Common myeloid progenitor, CD34-positive (primary cell): ENCODE measurements at regions not wholly inside any gene's neighbourhood (a gene's known extent, or its start where the extent isn't known, plus 50 kb on each side); places are given as distances from the start of the nearest gene placed in this dataset.
A peak's percentile ranks its signal among the peaks of the same experiment; 100 is the strongest.

ENCODE experiments used
- CTCF ChIA-PET: fragments of 350-600 bp; sonication (Branson Sonifier 250); formaldehyde crosslinking; loops from one replicate; lab custom pipeline; 2021; ENCODE audit warnings: antibody characterized with exemption; lab: Charles Lee
- POLR2A ChIA-PET: fragments of 350-600 bp; sonication (Branson Sonifier 250); formaldehyde crosslinking; loops from one replicate; lab custom pipeline; 2021; ENCODE audit warnings: antibody characterized with exemption; lab: Charles Lee
- DNase-seq, 3 donors: peaks; one replicate each; pipeline versions ENCODE4 v3.0.0 to v3.0.0-alpha.2; 2013
- H3K27ac ChIP-seq, 2 experiments: 1 replicate in 1 of 2; 2 replicates in 1 of 2; pipeline ENCODE4 v1.7.0; 2013; ENCODE audit warnings: inconsistent platforms in 2 of 2, low read length in 2 of 2, mild to moderate bottlenecking in 2 of 2, low read depth in 1 of 2, moderate library complexity in 1 of 2; ENCODE audit not compliant: severe bottlenecking in 2 of 2, insufficient read depth in 1 of 2, poor library complexity in 1 of 2
- H3K27me3 ChIP-seq, 5 experiments: replicated peaks in 2 of 5; 1 replicate in 3 of 5; 2 replicates in 2 of 5; pipeline versions ENCODE4 v1.6.1 to v1.7.0; 2013; ENCODE audit warnings: low read length in 4 of 5, mild to moderate bottlenecking in 2 of 5, moderate library complexity in 2 of 5, inconsistent platforms in 1 of 5; ENCODE audit not compliant: insufficient read depth in 5 of 5, control insufficient read depth in 4 of 5
- H3K36me3 ChIP-seq, 4 experiments: 1 replicate in 2 of 4; 2 replicates in 2 of 4; pipeline versions ENCODE4 v1.6.1 to v1.7.0; 2013; ENCODE audit warnings: low read length in 3 of 4, control low read depth in 1 of 4, mild to moderate bottlenecking in 1 of 4; ENCODE audit not compliant: control insufficient read depth in 4 of 4, insufficient read depth in 4 of 4
- H3K4me1 ChIP-seq, 4 experiments: 1 replicate in 3 of 4; 2 replicates in 1 of 4; pipeline versions ENCODE4 v1.6.1 to v1.7.1; 2013; ENCODE audit warnings: low read length in 3 of 4, mild to moderate bottlenecking in 3 of 4, control low read depth in 1 of 4, inconsistent platforms in 1 of 4, moderate library complexity in 1 of 4; ENCODE audit not compliant: control insufficient read depth in 4 of 4, insufficient read depth in 4 of 4; ENCODE audit errors: control extremely low read depth in 1 of 4
- H3K4me3 ChIP-seq, 7 experiments: 1 replicate in 4 of 7; 2 replicates in 3 of 7; pipeline versions ENCODE4 v1.5.1 to v1.7.0; 2013; ENCODE audit warnings: mild to moderate bottlenecking in 7 of 7, low read length in 6 of 7, moderate library complexity in 6 of 7, inconsistent platforms in 2 of 7, low read depth in 2 of 7, control low read depth in 1 of 7; ENCODE audit not compliant: insufficient read depth in 4 of 7, control insufficient read depth in 1 of 7; ENCODE audit errors: extremely low read depth in 1 of 7
- H3K9me3 ChIP-seq, 5 experiments: 1 replicate in 4 of 5; 2 replicates in 1 of 5; pipeline versions ENCODE4 v1.6.1 to v1.7.1; 2013; ENCODE audit warnings: low read length in 4 of 5, mild to moderate bottlenecking in 2 of 5, inconsistent platforms in 1 of 5, low read depth in 1 of 5, moderate library complexity in 1 of 5; ENCODE audit not compliant: control insufficient read depth in 4 of 5, insufficient read depth in 2 of 5; ENCODE audit errors: control extremely low read depth in 1 of 5
- WGBS: methylation state at CpG from one replicate; pipeline ENCODE4 v1.1.5; 2013; ENCODE audit not compliant: insufficient coverage; 5-methylcytosine and 5-hydroxymethylcytosine counted together

GRCh38 chr4:111281219-111281618 is 658.3 kb upstream of the PITX2 start:
- no peak for DNase-seq
- POLR2A ChIA-PET, result interaction anchor here (0.7 kb wide), 1 partner anchor 641 kb away, joined by 4 read pairs; no protein-coding TSS in a partner anchor
- 93% methylated on average over 3 of the region's 5 CpGs for WGBS
- CTCF ChIA-PET, result interaction anchor here (0.7 kb wide), 1 partner anchor 37 kb away, joined by 3 read pairs; no protein-coding TSS in a partner anchor
- Histone ChIP-seq H3K9me3 (no peaks in the 10 kb centered on the region), H3K27me3 (peaks cover 2 to 10% (median 7%) of the 10 kb centered on the region in 5 experiments), H3K36me3 (no peaks in the 10 kb centered on the region), H3K4me1 (no peaks in the 10 kb centered on the region), H3K4me3 (no peak overlapping the region), H3K27ac (no peak overlapping the region)

GRCh38 chr4:111282035-111282434 is 659.2 kb upstream of the PITX2 start:
- no peak overlapping the region for H3K27ac ChIP-seq
- ChIA-PET CTCF (interaction anchor here (0.7 to 1.0 kb wide), 2 partner anchors 38 to 654 kb away, joined by 3 to 4 read pairs; no protein-coding TSS in a partner anchor), POLR2A (interaction anchor here (0.7 kb wide), 1 partner anchor 642 kb away, joined by 4 read pairs; no protein-coding TSS in a partner anchor)
- no peaks in the 10 kb centered on the region for H3K4me1 ChIP-seq
- no peak for DNase-seq
- H3K9me3 ChIP-seq, result no peaks in the 10 kb centered on the region
- no peak overlapping the region for H3K4me3 ChIP-seq
- no peaks in the 10 kb centered on the region for H3K36me3 ChIP-seq
- WGBS, result no CpG with 5 or more reads among the region's 1 CpG
- peaks cover 2 to 10% (median 7%) of the 10 kb centered on the region in 5 experiments for H3K27me3 ChIP-seq

- no peak overlapping the region for H3K4me3 ChIP-seq
- H3K27ac ChIP-seq, result no peak overlapping the region
- no peaks in the 10 kb centered on the region for H3K36me3 ChIP-seq
- peak; percentile 50 to 82 (median 72) for DNase-seq
- POLR2A ChIA-PET, result no interaction called here
- no peaks in the 10 kb centered on the region for H3K4me1 ChIP-seq
- CTCF ChIA-PET, result interaction anchor here (0.7 to 1.1 kb wide), 2 partner anchors 645 to 663 kb away, joined by 3 to 4 read pairs; no protein-coding TSS in a partner anchor
- H3K9me3 ChIP-seq, result no peaks in the 10 kb centered on the region
- WGBS, result 7% methylated on average over 5 of the region's 7 CpGs
- peaks cover 2 to 10% (median 7%) of the 10 kb centered on the region in 5 experiments for H3K27me3 ChIP-seq
Measured at GRCh38 chr4:111283066-111283677, 660.3 kb upstream of the PITX2 start.

- DNase-seq, result no peak
- 100% methylated on average over 1 of the region's 1 CpG for WGBS
- POLR2A ChIA-PET, result interaction anchor here (0.6 kb wide), 1 partner anchor 32 kb away, joined by 7 read pairs; no protein-coding TSS in a partner anchor
- CTCF ChIA-PET, result interaction anchor here (0.6 kb wide), 1 partner anchor 131 kb away, joined by 3 read pairs; no protein-coding TSS in a partner anchor
- Histone ChIP-seq H3K36me3 (no peaks in the 10 kb centered on the region), H3K4me3 (no peak overlapping the region), H3K9me3 (no peaks in the 10 kb centered on the region), H3K4me1 (no peaks in the 10 kb centered on the region), H3K27ac (no peak overlapping the region), H3K27me3 (no peaks in the 10 kb centered on the region)
Measured at GRCh38 chr4:111296466-111296865, 673.6 kb upstream of the PITX2 start.

- no peak overlapping the region for H3K4me3 ChIP-seq
- CTCF ChIA-PET, result no interaction called here
- no peaks in the 10 kb centered on the region for H3K27me3 ChIP-seq
- no peak overlapping the region for H3K27ac ChIP-seq
- DNase-seq, result no peak
- POLR2A ChIA-PET, result no interaction called here
- H3K9me3 ChIP-seq, result no peaks in the 10 kb centered on the region
- no peaks in the 10 kb centered on the region for H3K4me1 ChIP-seq
- H3K36me3 ChIP-seq, result no peaks in the 10 kb centered on the region
Measured at GRCh38 chr4:111303806-111304205, 680.9 kb upstream of the PITX2 start.

- WGBS, result 98% methylated on average over 4 of the region's 6 CpGs
- Histone ChIP-seq H3K27me3 (no peaks in the 10 kb centered on the region), H3K27ac (no peak overlapping the region), H3K36me3 (no peaks in the 10 kb centered on the region), H3K4me3 (no peak overlapping the region), H3K9me3 (no peaks in the 10 kb centered on the region), H3K4me1 (no peaks in the 10 kb centered on the region)
- ChIA-PET CTCF (no interaction called here), POLR2A (no interaction called here)
- DNase-seq, result no peak
Measured at GRCh38 chr4:111323496-111323895, 700.6 kb upstream of the PITX2 start.

GRCh38 chr4:111323916-111324315 is 701.0 kb upstream of the PITX2 start:
- no peak for DNase-seq
- POLR2A ChIA-PET, result no interaction called here
- Histone ChIP-seq H3K27ac (no peak overlapping the region), H3K9me3 (no peaks in the 10 kb centered on the region), H3K4me3 (no peak overlapping the region), H3K36me3 (no peaks in the 10 kb centered on the region), H3K27me3 (no peaks in the 10 kb centered on the region), H3K4me1 (no peaks in the 10 kb centered on the region)
- 94% methylated on average over 3 of the region's 3 CpGs for whole genome bisulfite sequencing
- CTCF ChIA-PET, result no interaction called here
